GM12892 (cell line): ENCODE measurements at regions not wholly inside any gene's neighbourhood (a gene's known extent, or its start where the extent isn't known, plus 50 kb on each side); places are given as distances from the start of the nearest gene placed in this dataset.

Experiments used
- DNase-seq: peaks from one replicate; pipeline ENCODE4 v3.0.0; 2011; ENCODE audit not compliant: insufficient read length
- FAIRE-seq: peaks from 2 replicates; lab custom pipeline; 2011; peaks lifted over from hg19 to GRCh38; lab: Jason Lieb, UNC
- POLR2A ChIP-seq: IDR thresholded peaks from 2 replicates; pipeline ENCODE4 v1.6.1; 2011; ENCODE audit warnings: low read depth, low read length, control low read depth
- POLR2AphosphoS5 ChIP-seq: IDR thresholded peaks from 2 replicates; pipeline ENCODE4 v1.6.1; 2011; ENCODE audit warnings: low read depth, low read length, control low read depth
- TAF1 ChIP-seq: IDR thresholded peaks from 2 replicates; pipeline ENCODE4 v1.6.1; 2011; ENCODE audit warnings: low read depth, mild to moderate bottlenecking, control low read depth, low read length, borderline replicate concordance

DNA sequence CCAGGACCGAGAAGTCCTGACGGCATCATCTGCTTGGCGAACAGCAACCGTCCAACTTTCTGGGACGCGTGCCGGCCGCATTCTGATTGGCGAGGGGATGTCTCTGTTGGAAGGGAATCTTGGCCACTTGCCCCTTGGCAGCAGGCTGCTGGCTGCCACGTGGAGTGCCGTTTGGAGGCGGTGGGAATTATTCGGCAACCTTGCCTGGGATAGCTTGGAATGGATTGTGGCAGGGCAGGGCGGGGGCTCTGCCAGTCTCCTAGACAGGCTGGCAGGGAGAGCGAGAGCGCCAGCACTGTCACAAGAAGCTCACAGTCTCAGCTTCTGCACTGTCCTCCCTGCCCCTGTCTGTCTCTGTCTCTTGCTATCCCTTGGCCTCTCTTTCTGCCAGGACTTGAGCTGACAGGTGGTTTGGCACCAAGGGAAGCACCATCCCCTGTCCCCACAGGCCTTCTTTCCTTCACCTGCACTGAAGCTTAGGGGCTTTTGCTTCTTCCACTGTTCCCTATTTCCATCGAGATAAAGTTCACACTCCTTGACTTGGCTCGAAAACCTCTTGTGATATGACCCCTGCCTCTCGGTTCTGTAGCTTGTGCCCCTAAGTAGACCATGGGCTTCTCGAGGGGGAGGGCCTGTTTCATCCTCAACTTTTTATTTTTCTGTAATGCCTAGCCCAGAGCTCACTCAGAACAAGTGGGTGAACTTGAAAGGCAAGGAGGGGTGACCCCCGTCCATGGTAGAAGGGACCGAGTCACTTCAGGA, 201.9 kb downstream of the PHETA1 start:
- no peak for FAIRE-seq
- DNase-seq: no peak
- TF ChIP-seq TAF1 (no peak), POLR2A (no peak), POLR2AphosphoS5 (no peak)

DNA sequence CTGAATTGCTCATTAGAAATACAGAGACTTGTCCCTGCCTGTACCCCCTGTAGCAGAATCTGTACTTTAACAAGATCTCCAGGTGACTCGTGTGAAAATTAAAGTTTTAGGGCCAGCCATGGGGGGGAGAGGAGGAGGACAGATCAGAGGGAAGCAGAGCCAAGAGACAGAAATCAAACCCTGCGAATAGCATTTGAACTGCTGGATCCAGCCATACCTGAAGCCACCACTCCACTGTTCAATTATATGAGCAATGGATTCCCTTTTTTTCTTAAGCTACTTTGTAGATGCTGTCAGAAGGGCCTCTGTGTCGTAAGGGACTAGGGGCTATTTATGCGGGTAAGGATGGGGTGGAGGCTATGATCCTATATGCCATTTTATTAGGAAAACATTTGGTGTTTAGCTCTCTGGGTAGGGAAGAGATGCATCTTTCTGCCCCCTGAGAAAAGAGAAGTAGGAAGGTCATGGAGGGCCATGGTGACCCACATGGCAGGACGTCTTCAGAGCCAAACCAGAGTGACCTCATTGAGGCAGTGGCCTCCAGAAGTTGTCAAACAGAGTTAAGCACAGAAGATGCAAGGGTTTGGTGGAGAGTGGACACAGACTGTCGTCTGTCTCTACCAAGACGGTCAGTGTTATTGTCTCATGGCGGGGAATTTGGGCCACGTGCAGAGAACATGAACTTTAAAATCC, 203.9 kb downstream of the PHETA1 start:
- no peak for FAIRE-seq

DNA sequence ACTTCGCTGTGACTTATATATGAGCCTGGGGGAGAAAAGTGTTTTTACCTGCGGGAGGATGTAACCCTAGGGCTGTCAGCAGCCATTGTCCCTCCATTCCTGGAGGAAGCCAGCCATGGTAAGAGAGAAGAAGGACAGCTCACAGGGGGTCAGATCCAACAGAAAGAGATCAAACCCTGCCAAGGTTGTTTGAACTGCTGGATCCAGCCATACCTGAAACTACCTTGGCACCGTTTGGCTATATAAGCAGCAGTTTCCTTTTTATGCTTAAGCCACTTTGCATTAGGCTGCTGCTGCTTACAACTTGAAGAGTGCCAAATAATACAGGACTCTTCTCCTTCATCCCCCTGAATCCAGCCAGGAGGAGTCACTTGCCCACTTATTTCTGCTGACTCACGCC, 205.5 kb downstream of the PHETA1 start:
- no peak for FAIRE-seq
- no peak for DNase-seq
- TF ChIP-seq TAF1: no peak
- no peak for TF ChIP-seq POLR2A
- TF ChIP-seq POLR2AphosphoS5: no peak

More for the DNA sequence above, 203.9 kb downstream of the PHETA1 start:
- TF ChIP-seq TAF1 (no peak), POLR2AphosphoS5 (no peak), POLR2A (no peak)
- DNase-seq: no peak

DNA sequence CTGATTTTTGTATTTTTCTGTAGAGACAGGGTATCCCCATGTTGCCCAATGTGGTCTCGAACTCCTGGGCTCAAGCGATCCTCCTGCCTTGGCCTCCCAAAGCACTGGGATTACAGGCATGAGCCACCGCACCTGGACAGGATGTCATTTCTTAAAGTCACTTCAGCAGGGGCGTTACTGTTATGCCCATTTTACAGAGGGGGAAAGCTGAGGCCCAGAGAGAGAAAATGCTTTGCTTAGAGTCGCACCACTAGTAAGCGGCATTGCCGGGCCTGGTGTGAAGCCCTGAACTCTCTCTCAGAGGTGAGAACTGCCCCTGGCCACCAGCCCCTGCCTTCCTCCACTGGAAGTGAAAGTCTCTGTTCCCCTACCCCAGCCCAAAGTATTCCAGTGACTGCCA, 207.0 kb downstream of the PHETA1 start:
- TF ChIP-seq TAF1: no peak
- no peak for TF ChIP-seq POLR2AphosphoS5
- FAIRE-seq (no peak), DNase-seq (no peak)

DNA sequence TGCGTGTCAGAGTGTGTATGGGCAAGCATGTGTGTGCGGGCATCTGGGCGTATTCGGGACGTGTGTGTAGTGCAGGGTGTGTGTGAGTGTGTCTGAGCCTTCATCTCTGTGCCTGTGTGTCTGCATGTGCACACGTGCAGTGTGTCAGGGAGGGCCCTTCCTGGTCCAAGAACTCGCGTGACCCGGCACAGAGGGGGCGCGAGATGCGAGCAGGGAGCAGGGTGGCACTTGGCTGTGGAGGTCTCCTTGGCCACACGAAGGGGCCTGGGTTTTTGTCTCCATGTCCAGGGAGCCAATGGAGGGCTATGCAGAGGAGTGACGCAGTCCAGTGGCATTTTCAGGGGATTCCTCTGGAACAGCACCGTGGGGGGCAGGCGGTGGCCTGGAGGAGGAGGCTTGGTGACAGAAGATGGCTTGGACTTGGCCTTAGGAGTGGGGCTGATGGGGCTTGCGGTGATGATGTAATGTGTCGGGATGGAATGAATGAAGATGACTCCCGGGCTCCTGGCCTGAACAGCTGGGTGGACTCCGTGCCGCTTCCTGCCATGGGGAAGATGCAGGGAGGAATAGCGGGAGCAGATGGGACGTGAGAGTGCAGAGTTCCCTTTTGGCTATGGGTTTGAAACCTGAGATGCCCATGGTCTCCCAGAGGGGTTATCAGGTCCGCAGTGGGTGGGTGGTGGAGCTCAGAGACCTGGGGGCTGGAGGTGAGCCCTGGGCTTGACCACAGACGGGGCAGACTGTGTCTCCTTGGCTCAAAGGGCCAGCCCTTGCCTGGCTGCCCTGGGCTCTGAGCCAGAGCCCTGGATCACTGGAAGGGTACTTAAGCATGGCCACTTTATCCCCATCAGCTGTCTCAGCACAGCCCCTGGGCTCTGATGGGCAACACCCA, 208.3 kb downstream of the PHETA1 start:
- FAIRE-seq (no peak), DNase-seq (no peak)

DNA sequence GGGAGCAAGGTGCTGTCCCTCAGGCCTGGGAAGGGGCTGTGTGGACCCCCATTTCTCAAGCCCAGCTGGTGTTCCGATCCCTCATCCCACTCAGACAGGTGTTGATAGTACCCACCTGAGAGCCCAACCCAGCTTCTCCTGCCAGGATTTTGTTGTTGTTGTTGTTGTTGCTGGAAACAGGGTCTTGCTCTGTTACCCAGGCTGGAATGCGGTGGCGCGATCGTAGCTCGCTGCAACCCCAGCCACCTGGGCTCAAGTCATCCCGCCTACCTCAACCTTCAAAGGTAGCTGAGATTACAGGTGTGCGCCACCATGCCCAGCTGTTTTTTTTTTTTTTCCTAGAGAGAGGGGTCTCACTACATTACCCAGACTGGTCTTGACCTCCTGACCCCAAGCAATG, 209.9 kb downstream of the PHETA1 start:
- TF ChIP-seq POLR2A (no peak), POLR2AphosphoS5 (no peak), TAF1 (no peak)
- no peak for FAIRE-seq
- DNase-seq: no peak

More for the DNA sequence above, 208.3 kb downstream of the PHETA1 start:
- TF ChIP-seq POLR2A (no peak), TAF1 (no peak), POLR2AphosphoS5 (no peak)

DNA sequence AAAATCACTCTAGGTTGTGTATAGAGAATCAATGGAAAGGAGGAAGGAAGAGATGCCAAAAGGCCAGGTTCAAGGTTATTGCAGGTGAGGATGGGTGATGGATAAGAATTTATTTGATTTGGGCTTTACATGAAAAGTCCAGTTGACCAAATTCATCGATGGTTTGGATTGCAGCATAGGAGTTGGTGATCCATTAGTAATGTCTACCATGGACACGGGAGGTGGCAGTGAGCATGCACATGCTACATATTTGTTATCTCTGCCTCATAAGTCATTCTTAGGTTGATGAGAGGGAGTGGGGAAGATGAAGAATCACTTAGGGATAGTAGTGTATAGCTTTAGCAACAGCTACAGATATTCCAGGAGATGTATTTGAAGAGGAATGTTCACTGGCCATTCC, 211.4 kb downstream of the PHETA1 start:
- TF ChIP-seq TAF1: no peak
- FAIRE-seq: no peak
- no peak for DNase-seq

DNA sequence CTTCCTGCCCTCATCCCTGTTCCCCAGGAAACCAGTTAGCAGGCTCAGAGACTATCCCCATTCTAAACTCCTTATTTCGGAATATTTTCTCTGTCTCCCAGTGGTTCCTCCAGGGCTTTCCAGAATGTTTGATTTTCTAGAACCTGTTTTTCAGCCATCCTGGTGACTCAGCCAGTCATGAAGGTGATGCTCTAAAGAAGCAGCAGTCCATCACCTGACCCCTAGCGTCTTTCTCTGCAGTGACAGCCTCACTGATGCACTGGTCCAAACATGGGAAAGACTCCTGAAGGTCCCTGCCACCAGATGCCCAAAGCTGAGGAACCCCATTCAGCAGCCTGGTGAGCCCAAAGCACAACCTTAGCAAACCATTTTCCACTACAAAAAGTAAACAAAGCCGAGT, 212.6 kb downstream of the PHETA1 start:
- FAIRE-seq (no peak), DNase-seq (no peak)
- TF ChIP-seq POLR2A: no peak
- no peak for TF ChIP-seq TAF1
- no peak for TF ChIP-seq POLR2AphosphoS5

DNA sequence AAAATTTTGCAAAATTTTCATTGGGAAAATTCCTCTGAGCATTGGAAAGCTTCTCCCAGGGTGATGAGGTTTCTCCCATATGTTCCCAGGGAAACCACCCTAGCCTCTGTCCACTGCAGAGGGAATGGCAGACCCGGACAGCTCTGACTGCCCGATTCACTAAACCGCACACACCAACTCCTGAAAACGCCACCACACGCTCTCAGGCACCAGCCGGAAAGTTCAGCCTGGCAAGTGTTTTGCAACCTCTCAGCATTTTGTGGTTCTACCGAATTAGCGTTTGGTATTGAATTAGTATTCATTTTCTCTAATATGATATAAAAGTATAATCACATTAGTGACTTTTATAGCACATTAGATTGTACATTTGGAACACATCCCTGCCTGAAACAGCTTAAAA, 213.4 kb downstream of the PHETA1 start:
- FAIRE-seq: no peak
- no peak for DNase-seq
- TF ChIP-seq POLR2A (no peak), POLR2AphosphoS5 (no peak), TAF1 (no peak)

DNA sequence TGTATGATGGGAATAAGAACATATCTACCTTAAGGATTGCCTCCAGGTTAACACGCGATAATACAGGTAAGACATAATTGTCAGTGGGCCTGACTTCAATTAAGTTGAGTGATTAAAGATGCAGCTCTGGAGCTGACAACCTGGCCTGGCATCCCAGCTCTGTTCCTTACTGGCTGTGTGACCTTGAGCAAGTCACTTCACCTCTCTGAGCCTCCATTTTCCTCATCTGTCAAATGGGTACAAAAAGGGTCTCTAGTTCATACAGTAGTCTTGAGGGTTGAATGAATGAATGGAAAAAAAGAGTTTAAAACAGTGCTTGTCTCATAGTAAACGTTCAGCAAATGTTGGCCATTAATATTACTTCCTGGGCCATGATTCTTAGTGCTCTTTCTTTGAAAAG, 213.9 kb downstream of the PHETA1 start:
- no peak for DNase-seq
- no peak for FAIRE-seq
- TF ChIP-seq POLR2AphosphoS5: no peak
- no peak for TF ChIP-seq TAF1

DNA sequence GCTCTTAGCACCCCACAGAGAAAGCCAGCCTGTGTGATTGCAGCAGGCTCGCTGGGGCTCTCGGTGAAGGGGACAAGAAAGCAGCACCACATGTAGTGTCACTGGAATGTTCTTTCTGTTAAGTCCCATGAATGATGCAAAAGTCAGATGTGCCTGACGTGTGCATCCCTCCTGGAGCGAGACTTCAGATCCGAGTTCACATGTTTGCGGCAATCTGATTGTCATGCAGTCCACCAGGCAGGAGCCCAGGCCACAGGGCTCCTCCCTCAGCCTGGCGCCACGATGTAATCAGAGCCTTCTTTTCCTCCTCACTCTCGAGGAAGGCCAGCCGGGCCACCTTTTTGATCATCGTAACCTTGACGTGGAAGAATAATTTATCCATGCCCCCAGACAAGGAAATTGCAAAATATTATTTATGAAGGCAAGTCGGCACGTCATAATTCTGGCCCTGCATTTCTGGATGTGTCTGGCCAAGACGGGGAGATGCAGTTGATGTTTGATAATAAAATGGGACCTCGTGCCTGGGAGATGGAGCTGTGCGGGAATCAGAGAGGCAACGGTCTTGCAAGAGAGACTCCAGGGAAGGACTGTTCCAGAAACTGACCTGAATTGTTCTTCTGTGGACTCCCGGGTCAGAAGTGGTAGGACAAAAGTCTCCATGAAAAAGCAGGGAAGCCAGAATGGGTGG, 214.6 kb downstream of the PHETA1 start:
- TF ChIP-seq POLR2AphosphoS5 (no peak), POLR2A (no peak), TAF1 (no peak)
- FAIRE-seq (no peak), DNase-seq (no peak)
